HepG2 (cell line): ENCODE measurements at regions not wholly inside any gene's neighbourhood (a gene's known extent, or its start where the extent isn't known, plus 50 kb on each side); places are given as distances from the start of the nearest gene placed in this dataset.

Experiments used
- CREB1 ChIP-seq, 2 experiments: fragments of 450-650 bp in 1 of 2; IDR thresholded peaks; 2 replicates each; pipeline ENCODE4 v1.6.1; 2016 to 2017; ENCODE audit warnings: control low read depth in 1 of 2, mild to moderate bottlenecking in 1 of 2, missing compliant biosample characterization in 1 of 2, missing genetic modification characterization in 1 of 2
- CTCF ChIP-seq: sonication (generic); formaldehyde crosslinking; IDR thresholded peaks from 2 replicates; pipeline ENCODE4 v1.5.0; 2020; ENCODE audit warnings: mild to moderate bottlenecking, missing genetic modification reagents, moderate library complexity
- GTF2F1 ChIP-seq: fragments of 150-350 bp; IDR thresholded peaks from 2 replicates; pipeline ENCODE4 v1.6.1; 2014; ENCODE audit warnings: low read length
- HDAC2 ChIP-seq: sonication (generic); formaldehyde crosslinking; IDR thresholded peaks from 2 replicates; pipeline ENCODE4 v1.4.0; 2020; ENCODE audit warnings: missing genetic modification reagents
- NFE2L2 ChIP-seq: fragments of 150-350 bp; IDR thresholded peaks from 2 replicates; pipeline ENCODE4 v1.6.1; 2014; ENCODE audit warnings: low read length
- PREB ChIP-seq: sonication (generic); formaldehyde crosslinking; IDR thresholded peaks from 2 replicates; pipeline ENCODE4 v1.4.0; 2020; ENCODE audit warnings: missing genetic modification reagents
- REST ChIP-seq, 2 experiments: IDR thresholded peaks; 2 replicates each; pipeline ENCODE4 v1.6.1; 2011 to 2012; ENCODE audit warnings: low read length in 2 of 2, borderline replicate concordance in 1 of 2, low read depth in 1 of 2, mild to moderate bottlenecking in 1 of 2, moderate library complexity in 1 of 2
- TBP ChIP-seq: sonication (generic); formaldehyde crosslinking; IDR thresholded peaks from 2 replicates; pipeline ENCODE4 v1.5.0; 2020; ENCODE audit warnings: missing genetic modification reagents
- TGIF2 ChIP-seq: IDR thresholded peaks from 2 replicates; pipeline ENCODE4 v1.6.1; 2016; ENCODE audit warnings: control low read depth, missing compliant biosample characterization
- ZFP37 ChIP-seq: sonication (generic); formaldehyde crosslinking; IDR thresholded peaks from 2 replicates; pipeline ENCODE4 v1.4.0; 2020; ENCODE audit warnings: missing genetic modification reagents, borderline replicate concordance
- ZNF12 ChIP-seq: sonication (generic); formaldehyde crosslinking; IDR thresholded peaks from 2 replicates; pipeline ENCODE4 v1.5.0; 2020; ENCODE audit warnings: missing genetic modification reagents

GRCh38 chr3:120502116-120502515 is 51.3 kb upstream of the FSTL1 start:
- TF ChIP-seq HDAC2 (CRISPR knock-in tag) (no peak), NFE2L2 (no peak), TBP (no peak), PREB (no peak), TGIF2 (CRISPR knock-in tag) (no peak), CREB1 (IDR thresholded peaks at IDR 0.05) (no peak), CREB1 (CRISPR knock-in tag; IDR thresholded peaks at IDR 0.05) (no peak), CTCF (CRISPR knock-in tag) (no peak), GTF2F1 (no peak), ZFP37 (no peak), ZNF12 (no peak), REST (IDR thresholded peaks at IDR 0.05; ENCODE audit: borderline replicate concordance in 1 of 2, low read depth in 1 of 2, low read length in 2 of 2) (no peak)
